Esophagus (tissue), 2 donors: ENCODE measurements at regions not wholly inside any gene's neighbourhood (a gene's known extent, or its start where the extent isn't known, plus 50 kb on each side); places are given as distances from the start of the nearest gene placed in this dataset.
"Not testable (repeated sequence)": the region's sequence is repeated elsewhere in the genome, so short reads cannot be mapped to it uniquely, and the experiment has no call there.

Experiments used
- H3K27ac ChIP-seq, 2 donors: one replicate each; pipeline ENCODE4 v1.5.1; 2013; ENCODE audit warnings: low read depth in 2 of 2, mild to moderate bottlenecking in 2 of 2, inconsistent platforms in 1 of 2, low read length in 1 of 2, moderate library complexity in 1 of 2
- H3K27me3 ChIP-seq, 2 donors: one replicate each; pipeline ENCODE4 v1.6.1; 2013; ENCODE audit warnings: low read length in 2 of 2, control low read depth in 1 of 2, mild to moderate bottlenecking in 1 of 2; ENCODE audit not compliant: insufficient read depth in 2 of 2, control insufficient read depth in 1 of 2
- H3K36me3 ChIP-seq, 2 donors: one replicate each; pipeline ENCODE4 v1.6.1; 2013; ENCODE audit warnings: low read length in 1 of 2; ENCODE audit not compliant: control insufficient read depth in 2 of 2, insufficient read depth in 2 of 2
- H3K4me1 ChIP-seq, 2 donors: one replicate each; pipeline ENCODE4 v1.6.1; 2013; ENCODE audit warnings: low read length in 1 of 2; ENCODE audit not compliant: control insufficient read depth in 2 of 2, insufficient read depth in 2 of 2
- H3K4me3 ChIP-seq, 2 donors: one replicate each; pipeline ENCODE4 v1.5.1; 2013; ENCODE audit warnings: low read length in 2 of 2, mild to moderate bottlenecking in 2 of 2, low read depth in 1 of 2, moderate library complexity in 1 of 2
- H3K9me3 ChIP-seq, 2 donors: one replicate each; pipeline ENCODE4 v1.6.1; 2013; ENCODE audit warnings: mild to moderate bottlenecking in 2 of 2, low read depth in 1 of 2, low read length in 1 of 2, moderate library complexity in 1 of 2; ENCODE audit not compliant: control insufficient read depth in 2 of 2, insufficient read depth in 1 of 2
- WGBS, 2 donors: extraction: QIAGEN DNeasy Blood & Tissue Kit; methylation state at CpG; one replicate each; pipeline ENCODE4 v1.1.7; 2013; 5-methylcytosine and 5-hydroxymethylcytosine counted together
- donor health status: healthy with polysubstance abuse.
- donor health status: Bipolar disorder and iron deficiency.

GRCh38 chr12:111261911-111262676 is 106.8 kb downstream of the PHETA1 start:
- 55 to 63% methylated on average over 6 of the region's 6 CpGs for WGBS, 2 donors
- Histone ChIP-seq H3K27ac (no peak overlapping the region), H3K27me3 (no peaks in the 10 kb centered on the region), H3K9me3 (no peaks in the 10 kb centered on the region), H3K4me1 (no peaks in the 10 kb centered on the region), H3K36me3 (no peaks in the 10 kb centered on the region), H3K4me3 (no peak overlapping the region)

GRCh38 chr12:111260732-111261131 is 108.2 kb downstream of the PHETA1 start:
- H3K4me1 ChIP-seq = no peaks in the 10 kb centered on the region
- no peak overlapping the region for H3K4me3 ChIP-seq
- H3K27me3 ChIP-seq = no peaks in the 10 kb centered on the region
- no peaks in the 10 kb centered on the region for H3K36me3 ChIP-seq
- H3K9me3 ChIP-seq = no peaks in the 10 kb centered on the region
- H3K27ac ChIP-seq = no peak overlapping the region
- WGBS, 2 donors = 67 to 72% methylated on average over 5 of the region's 5 CpGs

- Histone ChIP-seq H3K4me3 (no peak overlapping the region), H3K4me1 (peaks cover 0 to under 1% of the 10 kb centered on the region in 2 donors), H3K36me3 (no peaks in the 10 kb centered on the region), H3K27ac (no peak overlapping the region), H3K9me3 (no peaks in the 10 kb centered on the region), H3K27me3 (no peaks in the 10 kb centered on the region)
- WGBS, 2 donors = 92 to 93% methylated on average over 4 of the region's 4 CpGs
Observed at GRCh38 chr12:111259231-111259630, 109.7 kb downstream of the PHETA1 start.

GRCh38 chr12:111258081-111258480 is 110.8 kb downstream of the PHETA1 start:
- not testable (repeated sequence) for H3K4me3 ChIP-seq, H3K36me3 ChIP-seq, H3K27ac ChIP-seq, H3K9me3 ChIP-seq, H3K27me3 ChIP-seq, H3K4me1 ChIP-seq
- 92 to 94% methylated on average over 10 of the region's 10 CpGs for WGBS, 2 donors

- Histone ChIP-seq H3K36me3 (no peaks in the 10 kb centered on the region), H3K27ac (no peak overlapping the region), H3K9me3 (no peaks in the 10 kb centered on the region), H3K27me3 (no peaks in the 10 kb centered on the region), H3K4me1 (peaks cover 0 to 2% of the 10 kb centered on the region in 2 donors), H3K4me3 (no peak overlapping the region)
Observed at GRCh38 chr12:111257435-111257902, 111.4 kb downstream of the PHETA1 start.

GRCh38 chr12:111256629-111257434 is 112.1 kb downstream of the PHETA1 start:
- Histone ChIP-seq H3K27ac (no peak overlapping the region), H3K27me3 (no peaks in the 10 kb centered on the region), H3K9me3 (no peaks in the 10 kb centered on the region), H3K4me3 (no peak overlapping the region), H3K36me3 (no peaks in the 10 kb centered on the region), H3K4me1 (peaks cover 0 to 2% of the 10 kb centered on the region in 2 donors)
- 61 to 70% methylated on average over 10 of the region's 10 CpGs for WGBS, 2 donors

- peaks cover 0 to 2% of the 10 kb centered on the region in 2 donors for H3K4me1 ChIP-seq
- H3K27me3 ChIP-seq = no peaks in the 10 kb centered on the region
- 50 to 57% methylated on average over 7 of the region's 7 CpGs for WGBS, 2 donors
- no peak overlapping the region for H3K4me3 ChIP-seq
- H3K9me3 ChIP-seq = no peaks in the 10 kb centered on the region
- no peak overlapping the region for H3K27ac ChIP-seq
- no peaks in the 10 kb centered on the region for H3K36me3 ChIP-seq
Observed at GRCh38 chr12:111255261-111255660, 113.6 kb downstream of the PHETA1 start.

GRCh38 chr12:111254106-111254505 is 114.8 kb downstream of the PHETA1 start:
- no peak overlapping the region for H3K4me3 ChIP-seq
- no peaks in the 10 kb centered on the region for H3K27me3 ChIP-seq
- H3K4me1 ChIP-seq = peaks cover 0 to 2% of the 10 kb centered on the region in 2 donors
- no peak overlapping the region for H3K27ac ChIP-seq
- no peaks in the 10 kb centered on the region for H3K9me3 ChIP-seq
- 54 to 82% methylated on average over 3 of the region's 3 CpGs for WGBS, 2 donors
- H3K36me3 ChIP-seq = no peaks in the 10 kb centered on the region

- Histone ChIP-seq H3K9me3 (no peaks in the 10 kb centered on the region), H3K4me1 (peaks cover 0 to 2% of the 10 kb centered on the region in 2 donors), H3K36me3 (no peaks in the 10 kb centered on the region), H3K4me3 (no peak overlapping the region), H3K27me3 (no peaks in the 10 kb centered on the region), H3K27ac (no peak overlapping the region)
- WGBS, 2 donors = 77 to 82% methylated on average over 12 of the region's 12 CpGs
Observed at GRCh38 chr12:111253213-111253612, 115.7 kb downstream of the PHETA1 start.
